Stimulated activated CD4-positive, alpha-beta T cell treated with anti-CD3 and anti-CD28 coated beads, TNF-alpha, amount 100 ng/mL, for 24 hours (primary cell): ENCODE measurements at regions not wholly inside any gene's neighbourhood (a gene's known extent, or its start where the extent isn't known, plus 50 kb on each side); places are given as distances from the start of the nearest gene placed in this dataset.
"Not testable (repeated sequence)": the region's sequence is repeated elsewhere in the genome, so short reads cannot be mapped to it uniquely, and the experiment has no call there.

Experiments
- DNase-seq, 3 experiments: peaks; one replicate each; pipeline ENCODE4 v3.0.0-alpha.2; 2020; ENCODE audit warnings: low read depth in 3 of 3

GRCh38 chr9:85079349-85079748 is 409.8 kb downstream of the NTRK2 start:
- no peak for DNase-seq

- no peak for DNase-seq
Measured at GRCh38 chr9:85077944-85078343, 408.4 kb downstream of the NTRK2 start.

GRCh38 chr9:85077146-85077545 is 407.6 kb downstream of the NTRK2 start:
- not testable (repeated sequence) for DNase-seq
